Panc1 (cell line): ENCODE measurements at regions not wholly inside any gene's neighbourhood (a gene's known extent, or its start where the extent isn't known, plus 50 kb on each side); places are given as distances from the start of the nearest gene placed in this dataset.

Experiments
- ATAC-seq: fragments of 200-7000 bp; cut with Tn5 transposase; 2 replicates; pipeline ENCODE4 v1.9.1; 2020; ENCODE audit warnings: mild to moderate bottlenecking, moderate library complexity
- BruUV-seq: library from RNA; stranded (reverse); fragments of 400-500 nt; replicated peaks from 2 replicates; lab custom pipeline; 2021; lab: Mats Ljungman, UMichigan
- CTCF ChIA-PET: fragments of 300-600 bp; sonication (Branson Sonifier 250); formaldehyde crosslinking; loops from one replicate; lab custom pipeline; 2022; ENCODE audit warnings: antibody characterized with exemption; lab: Charles Lee
- POLR2A ChIA-PET: fragments of 300-600 bp; sonication (Branson Sonifier 250); formaldehyde crosslinking; loops from one replicate; lab custom pipeline; 2022; ENCODE audit warnings: antibody characterized with exemption; lab: Charles Lee
- DNase-seq: peaks from one replicate; pipeline ENCODE4 v3.0.0-alpha.2; 2010; ENCODE audit warnings: low read depth, low spot score
- H3K27ac ChIP-seq: 2 replicates; pipeline ENCODE4 v1.5.1; 2011; ENCODE audit warnings: mild to moderate bottlenecking, low read length, inconsistent platforms
- H3K27me3 ChIP-seq: fragments of 200-500 bp; sonication (Bioruptor generic); 2 replicates; pipeline ENCODE4 v1.6.0; 2014; ENCODE audit warnings: low read length, inconsistent platforms; ENCODE audit not compliant: control insufficient read depth, insufficient read depth
- H3K36me3 ChIP-seq: fragments of 200-500 bp; sonication (Bioruptor generic); 2 replicates; pipeline ENCODE4 v1.5.1; 2014; ENCODE audit warnings: inconsistent platforms, mild to moderate bottlenecking, low read length, moderate library complexity; ENCODE audit not compliant: control insufficient read depth, insufficient read depth
- H3K4me1 ChIP-seq: 2 replicates; pipeline ENCODE4 v1.5.1; 2011; ENCODE audit warnings: inconsistent platforms, mild to moderate bottlenecking, low read length, moderate library complexity; ENCODE audit not compliant: control insufficient read depth, insufficient read depth
- H3K4me3 ChIP-seq, 2 experiments: 2 replicates each; pipeline ENCODE4 v1.5.1; 2011 to 2012; ENCODE audit warnings: low read depth in 2 of 2, low read length in 2 of 2, mild to moderate bottlenecking in 2 of 2, inconsistent platforms in 1 of 2, moderate library complexity in 1 of 2
- H3K9me3 ChIP-seq: fragments of 200-500 bp; sonication (Bioruptor generic); 2 replicates; pipeline ENCODE4 v1.5.1; 2014; ENCODE audit warnings: low read depth, mild to moderate bottlenecking, inconsistent platforms, low read length, moderate library complexity; ENCODE audit not compliant: control insufficient read depth, insufficient read depth
- POLR2AphosphoS5 ChIP-seq: IDR thresholded peaks from 2 replicates; pipeline ENCODE4 v1.6.1; 2012; ENCODE audit warnings: mild to moderate bottlenecking, low read depth, low read length, moderate library complexity
- REST ChIP-seq, 2 experiments: IDR thresholded peaks; 2 replicates each; pipeline ENCODE4 v1.6.1; 2011 to 2012; ENCODE audit warnings: low read depth in 2 of 2, control low read depth in 1 of 2, low read length in 1 of 2, mild to moderate bottlenecking in 1 of 2, moderate library complexity in 1 of 2; ENCODE audit not compliant: insufficient read depth in 1 of 2
- SIN3A ChIP-seq: IDR thresholded peaks from 2 replicates; pipeline ENCODE4 v1.6.1; 2012; ENCODE audit warnings: low read depth, mild to moderate bottlenecking, low read length, moderate library complexity, borderline replicate concordance; ENCODE audit not compliant: insufficient read depth
- TCF7L2 ChIP-seq: IDR thresholded peaks from 2 replicates; pipeline ENCODE4 v1.6.1; 2011; ENCODE audit warnings: mild to moderate bottlenecking, low read depth, low read length, inconsistent platforms
- in situ Hi-C: cut with HindIII; loops from 2 replicates; pipeline ENCODE4 v1.10.0; 2016; ENCODE audit warnings: low sequenced_read_pairs, low pct_unique_long_range_greater_than_20kb
- intact Hi-C: fragments of 100-400 bp; cut with micrococcal nuclease; formaldehyde crosslinking; loops from one replicate; pipeline ENCODE4 v1.10.0; 2022; ENCODE audit not compliant: unreplicated experiment
- TF ChIP-seq, protein P1 (sequence below): fragments of 450-650 bp; IDR thresholded peaks from 2 replicates; pipeline ENCODE4 v1.5.1; 2017; ENCODE audit warnings: mild to moderate bottlenecking

DNA sequence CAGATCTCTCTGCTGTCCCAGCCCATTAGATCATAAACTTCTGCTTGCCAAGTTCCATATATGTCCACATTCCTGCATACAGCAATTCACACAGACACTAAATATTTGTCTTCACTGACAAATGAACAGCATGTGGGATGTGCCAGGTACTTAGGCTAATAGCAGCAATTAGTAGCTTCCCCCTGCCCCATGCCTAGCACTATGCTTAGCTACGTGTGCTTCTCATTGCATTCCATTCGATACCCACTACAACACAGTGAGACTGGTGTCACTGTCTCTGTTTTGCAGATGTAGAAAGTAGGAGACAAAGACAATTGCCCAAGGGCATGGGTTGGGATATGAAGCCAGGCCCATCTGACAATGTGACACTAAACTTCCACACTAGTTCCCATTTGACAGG, 308.4 kb downstream of the BCL11B start:
- no peak for DNase-seq
- ATAC-seq: no peak

DNA sequence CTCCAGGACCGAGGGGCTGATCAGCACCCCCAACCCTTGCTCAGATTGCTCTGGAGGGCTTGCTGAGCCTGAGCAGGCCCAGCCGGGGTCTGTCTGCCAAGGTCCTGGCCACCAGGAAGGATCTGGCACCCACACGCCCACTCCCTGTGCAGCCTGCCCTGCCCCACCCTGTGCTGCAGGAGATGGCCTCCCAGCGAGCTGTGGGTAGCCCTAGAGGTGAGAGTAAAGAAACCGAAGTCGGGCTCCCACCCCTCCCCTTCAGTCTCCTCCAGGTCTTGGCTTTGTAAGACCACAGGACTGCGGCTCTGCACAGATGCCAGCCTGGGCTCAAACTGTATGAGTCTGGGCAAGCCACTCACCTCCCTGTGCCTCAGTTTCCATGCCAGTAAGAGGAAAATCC, 307.8 kb downstream of the BCL11B start:
- Histone ChIP-seq H3K36me3 (no peaks in the 10 kb centered on the region), H3K4me1 (no peaks in the 10 kb centered on the region), H3K4me3 (no peak overlapping the region), H3K9me3 (no peaks in the 10 kb centered on the region), H3K27ac (no peak overlapping the region), H3K27me3 (no peaks in the 10 kb centered on the region)
- in situ Hi-C loops (no loop called here), intact Hi-C loops (no loop called here)
- no peak for ATAC-seq
- BruUV-seq: no TSS peak
- no peak for TF ChIP-seq POLR2AphosphoS5
- no peak for TF ChIP-seq REST (IDR thresholded peaks at IDR 0.05; ENCODE audit: insufficient read depth in 1 of 2, low read depth in 2 of 2, low read length in 1 of 2)
- no peak for TF ChIP-seq TCF7L2
- TF ChIP-seq, protein P1, sequence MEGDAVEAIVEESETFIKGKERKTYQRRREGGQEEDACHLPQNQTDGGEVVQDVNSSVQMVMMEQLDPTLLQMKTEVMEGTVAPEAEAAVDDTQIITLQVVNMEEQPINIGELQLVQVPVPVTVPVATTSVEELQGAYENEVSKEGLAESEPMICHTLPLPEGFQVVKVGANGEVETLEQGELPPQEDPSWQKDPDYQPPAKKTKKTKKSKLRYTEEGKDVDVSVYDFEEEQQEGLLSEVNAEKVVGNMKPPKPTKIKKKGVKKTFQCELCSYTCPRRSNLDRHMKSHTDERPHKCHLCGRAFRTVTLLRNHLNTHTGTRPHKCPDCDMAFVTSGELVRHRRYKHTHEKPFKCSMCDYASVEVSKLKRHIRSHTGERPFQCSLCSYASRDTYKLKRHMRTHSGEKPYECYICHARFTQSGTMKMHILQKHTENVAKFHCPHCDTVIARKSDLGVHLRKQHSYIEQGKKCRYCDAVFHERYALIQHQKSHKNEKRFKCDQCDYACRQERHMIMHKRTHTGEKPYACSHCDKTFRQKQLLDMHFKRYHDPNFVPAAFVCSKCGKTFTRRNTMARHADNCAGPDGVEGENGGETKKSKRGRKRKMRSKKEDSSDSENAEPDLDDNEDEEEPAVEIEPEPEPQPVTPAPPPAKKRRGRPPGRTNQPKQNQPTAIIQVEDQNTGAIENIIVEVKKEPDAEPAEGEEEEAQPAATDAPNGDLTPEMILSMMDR: no peak
- TF ChIP-seq SIN3A: no peak
- DNase-seq: no peak
- POLR2A ChIA-PET: no interaction called here
- CTCF ChIA-PET: no interaction called here

More for the DNA sequence above, 308.4 kb downstream of the BCL11B start:
- H3K27me3 ChIP-seq: no peaks in the 10 kb centered on the region
- no peak overlapping the region for H3K27ac ChIP-seq
- no peaks in the 10 kb centered on the region for H3K4me1 ChIP-seq
- ChIA-PET POLR2A (no interaction called here), CTCF (no interaction called here)
- intact Hi-C loops (no loop called here), in situ Hi-C loops (no loop called here)
- TF ChIP-seq SIN3A (no peak), TCF7L2 (no peak), REST (IDR thresholded peaks at IDR 0.05; ENCODE audit: insufficient read depth in 1 of 2, low read depth in 2 of 2, low read length in 1 of 2) (no peak), POLR2AphosphoS5 (no peak)
- TF ChIP-seq, protein P1: no peak
- no TSS peak for BruUV-seq
- no peak overlapping the region for H3K4me3 ChIP-seq
- H3K36me3 ChIP-seq: no peaks in the 10 kb centered on the region
- H3K9me3 ChIP-seq: no peaks in the 10 kb centered on the region
